ENCODE measurements at regions not wholly inside any gene's neighbourhood (a gene's known extent, or its start where the extent isn't known, plus 50 kb on each side); places are given as distances from the start of the nearest gene placed in this dataset.
"Not testable (repeated sequence)": the region's sequence is repeated elsewhere in the genome, so short reads cannot be mapped to it uniquely, and the experiment has no call there.

- no peak for DNase-seq (ENCODE audit: low read depth, low spot score)
Observed at GRCh38 chr2:192411755-192412154, 217.0 kb upstream of the TMEFF2 start.

GRCh38 chr2:192410319-192410718 is 215.6 kb upstream of the TMEFF2 start:
- DNase-seq (ENCODE audit: low read depth, low spot score) = no peak

GRCh38 chr2:192407692-192408091 is 213.0 kb upstream of the TMEFF2 start:
- no peak for DNase-seq (ENCODE audit: low read depth, low spot score)

GRCh38 chr2:192398236-192398635 is 203.5 kb upstream of the TMEFF2 start:
- no peak for DNase-seq (ENCODE audit: low read depth, low spot score)

- DNase-seq (ENCODE audit: low read depth, low spot score) = no peak
Observed at GRCh38 chr2:192394605-192395004, 199.9 kb upstream of the TMEFF2 start.

- no peak for DNase-seq (ENCODE audit: low read depth, low spot score)
Observed at GRCh38 chr2:192391041-192391440, 196.3 kb upstream of the TMEFF2 start.

- peak; percentile 35 for DNase-seq (ENCODE audit: low read depth, low spot score)
Observed at GRCh38 chr2:192390401-192390800, 195.7 kb upstream of the TMEFF2 start.

- DNase-seq (ENCODE audit: low read depth, low spot score) = not testable (repeated sequence)
Observed at GRCh38 chr2:192384191-192384590, 189.5 kb upstream of the TMEFF2 start.

- DNase-seq (ENCODE audit: low read depth, low spot score) = no peak
Observed at GRCh38 chr2:192381082-192381481, 186.3 kb upstream of the TMEFF2 start.

GRCh38 chr2:192379736-192380135 is 185.0 kb upstream of the TMEFF2 start:
- no peak for DNase-seq (ENCODE audit: low read depth, low spot score)

GRCh38 chr2:192377173-192377572 is 182.4 kb upstream of the TMEFF2 start:
- no peak for DNase-seq (ENCODE audit: low read depth, low spot score)

GRCh38 chr2:192373754-192374153 is 179.0 kb upstream of the TMEFF2 start:
- no peak for DNase-seq (ENCODE audit: low read depth, low spot score)

- no peak for DNase-seq (ENCODE audit: low read depth, low spot score)
Observed at GRCh38 chr2:192373221-192373620, 178.5 kb upstream of the TMEFF2 start.

GRCh38 chr2:192369969-192370368 is 175.2 kb upstream of the TMEFF2 start:
- DNase-seq (ENCODE audit: low read depth, low spot score) = no peak

GRCh38 chr2:192357217-192357616 is 162.5 kb upstream of the TMEFF2 start:
- DNase-seq (ENCODE audit: low read depth, low spot score) = no peak

- no peak for DNase-seq (ENCODE audit: low read depth, low spot score)
Observed at GRCh38 chr2:192354512-192355244, 159.9 kb upstream of the TMEFF2 start.

- no peak for DNase-seq (ENCODE audit: low read depth, low spot score)
Observed at GRCh38 chr2:192347542-192347941, 152.8 kb upstream of the TMEFF2 start.

- DNase-seq (ENCODE audit: low read depth, low spot score) = no peak
Observed at GRCh38 chr2:192345287-192345686, 150.6 kb upstream of the TMEFF2 start.

- DNase-seq (ENCODE audit: low read depth, low spot score) = no peak
Observed at GRCh38 chr2:192333642-192334041, 138.9 kb upstream of the TMEFF2 start.

- DNase-seq (ENCODE audit: low read depth, low spot score) = no peak
Observed at GRCh38 chr2:192328297-192328696, 133.6 kb upstream of the TMEFF2 start.

GRCh38 chr2:192327576-192327975 is 132.8 kb upstream of the TMEFF2 start:
- DNase-seq (ENCODE audit: low read depth, low spot score) = no peak

- no peak for DNase-seq (ENCODE audit: low read depth, low spot score)
Observed at GRCh38 chr2:192315543-192315942, 120.8 kb upstream of the TMEFF2 start.

GRCh38 chr2:192314800-192315481 is 120.2 kb upstream of the TMEFF2 start:
- DNase-seq (ENCODE audit: low read depth, low spot score) = no peak

Data from astrocyte of the hippocampus (primary cell).